Activated T-helper 2 cell treated with anti-CD3 and anti-CD28 coated beads, Interferon-gamma antibody, Interleukin-2, Interleukin-4, amounts not matched to agents 10 μg/mL and 5 μg/mL and 100 μg/mL, durations not matched to agents 14 hours and 24 hours and 36 hours (primary cell): ENCODE measurements at regions not wholly inside any gene's neighbourhood (a gene's known extent, or its start where the extent isn't known, plus 50 kb on each side); places are given as distances from the start of the nearest gene placed in this dataset.

Experiments
- DNase-seq: peaks from one replicate; pipeline ENCODE4 v3.0.0; 2021; ENCODE audit warnings: low spot score
- H3K27ac Mint-ChIP-seq: one replicate; pipeline ENCODE4 v1.8.0; 2021; ENCODE audit warnings: mixed read lengths
- H3K27me3 Mint-ChIP-seq: one replicate; pipeline ENCODE4 v1.8.0; 2021; ENCODE audit warnings: low read depth, mixed read lengths
- H3K36me3 Mint-ChIP-seq: one replicate; pipeline ENCODE4 v1.8.0; 2021; ENCODE audit warnings: low read depth, mixed read lengths
- H3K4me1 Mint-ChIP-seq: one replicate; pipeline ENCODE4 v1.8.0; 2021; ENCODE audit warnings: low read depth, mixed read lengths
- H3K4me3 Mint-ChIP-seq: one replicate; pipeline ENCODE4 v1.8.0; 2021; ENCODE audit warnings: low read depth, mild to moderate bottlenecking, moderate library complexity, mixed read lengths
- H3K9me3 Mint-ChIP-seq: one replicate; pipeline ENCODE4 v1.8.0; 2021; ENCODE audit warnings: mixed read lengths
- intact Hi-C: fragments of 100-400 bp; cut with micrococcal nuclease; formaldehyde crosslinking; loops from one replicate; pipeline ENCODE4 v1.15.1; 2023

DNA sequence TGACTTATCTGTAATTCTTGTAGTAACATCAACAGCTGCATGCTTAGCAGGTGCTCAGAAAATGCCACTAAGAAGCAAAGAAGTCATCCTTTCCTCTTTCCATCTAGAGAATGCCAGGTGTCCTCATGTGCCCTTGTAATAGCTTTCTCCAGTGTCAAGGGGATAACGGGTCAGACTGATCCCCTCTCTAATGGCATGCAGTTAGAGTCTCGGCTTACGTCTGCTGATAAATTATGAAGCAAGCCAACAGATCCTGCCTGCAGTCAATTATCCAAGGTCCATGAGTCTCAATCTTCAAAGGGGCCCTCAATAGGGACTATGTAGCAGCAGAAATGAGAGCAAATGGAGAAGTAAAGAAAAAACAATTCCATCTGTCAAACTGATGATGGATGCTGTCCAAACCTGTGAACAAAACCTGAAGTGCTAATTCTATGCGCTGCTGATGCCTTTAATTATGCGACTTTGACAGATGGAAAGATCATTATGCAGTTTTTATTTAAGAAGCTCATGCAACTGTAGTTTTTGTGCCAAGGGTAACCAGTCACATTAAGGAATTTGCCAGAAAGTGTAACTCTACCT, 162.8 kb upstream of the PEX5L start:
- no peak overlapping the region for H3K4me3 Mint-ChIP-seq
- no peak for DNase-seq
- H3K27ac Mint-ChIP-seq = no peak overlapping the region
- no peaks in the 10 kb centered on the region for H3K36me3 Mint-ChIP-seq
- H3K27me3 Mint-ChIP-seq = no peaks in the 10 kb centered on the region
- no peaks in the 10 kb centered on the region for H3K4me1 Mint-ChIP-seq
- intact Hi-C loops = no loop called here
- H3K9me3 Mint-ChIP-seq = no peaks in the 10 kb centered on the region

DNA sequence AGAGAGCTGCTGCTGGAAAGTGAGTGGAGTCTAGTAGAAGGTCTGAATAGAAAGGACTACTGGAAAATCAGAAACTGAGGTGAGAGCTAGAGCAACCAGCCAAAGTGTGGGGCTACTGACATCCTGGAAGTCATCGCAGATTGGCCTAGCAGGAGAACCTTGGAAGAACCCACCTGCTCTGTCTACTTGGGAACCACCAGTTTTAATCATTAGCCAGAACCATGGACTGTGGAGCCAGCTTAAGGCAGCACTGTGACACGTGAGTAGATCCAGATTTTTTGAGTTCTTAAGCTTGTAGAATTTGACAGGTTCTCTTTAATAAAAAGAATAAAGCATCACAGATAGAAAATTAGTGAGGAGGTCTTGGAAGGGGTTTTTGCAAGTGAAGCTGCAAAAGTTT, 179.1 kb upstream of the PEX5L start:
- no peaks in the 10 kb centered on the region for H3K36me3 Mint-ChIP-seq
- no peak overlapping the region for H3K27ac Mint-ChIP-seq
- H3K4me1 Mint-ChIP-seq = no peaks in the 10 kb centered on the region
- intact Hi-C loops = no loop called here
- peaks cover 5% of the 10 kb centered on the region for H3K9me3 Mint-ChIP-seq
- no peaks in the 10 kb centered on the region for H3K27me3 Mint-ChIP-seq
- H3K4me3 Mint-ChIP-seq = no peak overlapping the region
- no peak for DNase-seq

DNA sequence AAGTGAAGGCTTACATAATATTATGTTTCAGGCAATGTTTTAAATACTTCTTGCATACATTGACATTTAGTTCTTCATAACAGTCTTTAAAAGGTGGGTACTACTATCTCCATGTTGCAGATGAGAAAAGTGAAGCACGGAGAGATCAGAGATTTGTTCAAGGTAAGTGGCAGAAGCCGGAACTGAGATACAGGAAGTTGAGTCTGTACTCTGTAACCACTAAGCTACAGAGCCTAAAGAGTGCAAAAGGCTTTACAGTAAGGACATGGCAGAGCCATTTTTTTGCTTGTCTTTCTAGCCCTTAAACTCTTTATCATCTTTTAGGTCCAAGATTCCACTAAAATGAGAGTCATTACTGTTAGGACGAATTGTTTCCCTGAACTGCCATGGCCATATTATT, 186.5 kb upstream of the PEX5L start:
- Mint-ChIP-seq H3K36me3 (no peaks in the 10 kb centered on the region), H3K4me1 (no peaks in the 10 kb centered on the region), H3K9me3 (peaks cover 10% of the 10 kb centered on the region), H3K27me3 (no peaks in the 10 kb centered on the region), H3K27ac (no peak overlapping the region), H3K4me3 (no peak overlapping the region)
- DNase-seq = no peak
- intact Hi-C loops = no loop called here

DNA sequence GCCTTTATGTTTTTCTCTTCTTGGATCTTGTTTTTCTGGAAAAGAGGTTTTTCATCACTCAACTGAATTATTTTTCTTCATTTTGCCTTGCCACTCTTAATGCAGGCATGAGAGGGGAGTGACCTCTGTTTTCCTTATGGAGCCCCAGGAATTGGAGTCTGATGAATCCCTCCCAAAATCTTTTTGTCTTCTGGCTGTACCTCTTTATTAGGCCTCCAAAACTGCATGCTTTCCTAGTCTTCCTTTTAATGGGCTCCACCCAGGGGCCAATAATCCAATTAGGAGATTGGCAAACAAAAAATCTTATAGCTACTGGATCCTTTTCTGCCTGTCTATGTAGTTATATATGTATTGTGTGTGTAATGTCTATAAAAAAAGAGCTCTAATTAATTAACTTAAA, 192.4 kb upstream of the PEX5L start:
- Mint-ChIP-seq H3K36me3 (no peaks in the 10 kb centered on the region), H3K27ac (no peak overlapping the region), H3K4me3 (no peak overlapping the region), H3K4me1 (no peaks in the 10 kb centered on the region), H3K27me3 (no peaks in the 10 kb centered on the region), H3K9me3 (peaks cover 32% of the 10 kb centered on the region)
- no peak for DNase-seq
- intact Hi-C loops = no loop called here

GRCh38 chr3:180239939-180240338, 203.2 kb upstream of the PEX5L start:
- intact Hi-C loops = no loop called here

DNA sequence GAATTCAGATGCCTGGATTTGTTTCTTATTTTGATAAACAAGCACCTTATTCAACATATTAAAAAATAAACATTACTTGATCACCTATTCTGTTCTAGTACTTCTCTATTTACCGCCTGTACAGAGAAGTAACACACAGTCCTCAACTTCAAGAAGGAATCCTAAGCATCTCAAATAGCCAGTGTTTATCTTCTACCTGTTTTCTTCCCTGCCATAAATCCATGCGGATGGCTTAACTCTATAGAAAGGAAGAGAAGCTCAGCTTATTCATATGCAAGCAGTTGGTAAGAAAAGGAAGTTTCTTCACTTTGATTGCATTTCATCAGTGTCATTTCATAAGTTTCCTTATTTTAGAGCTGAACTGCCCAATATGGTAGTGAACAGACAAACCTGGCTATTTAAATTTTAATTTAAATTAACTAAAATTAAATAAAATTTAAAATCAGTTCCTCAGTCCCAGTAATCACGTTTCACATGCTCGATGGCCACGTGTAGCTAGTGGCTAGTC, 210.0 kb upstream of the PEX5L start:
- DNase-seq = no peak
- intact Hi-C loops = no loop called here
- no peak overlapping the region for H3K27ac Mint-ChIP-seq
- H3K36me3 Mint-ChIP-seq = no peaks in the 10 kb centered on the region
- H3K9me3 Mint-ChIP-seq = peaks cover 5% of the 10 kb centered on the region
- H3K27me3 Mint-ChIP-seq = no peaks in the 10 kb centered on the region
- no peaks in the 10 kb centered on the region for H3K4me1 Mint-ChIP-seq
- no peak overlapping the region for H3K4me3 Mint-ChIP-seq

More at GRCh38 chr3:180239939-180240338, 203.2 kb upstream of the PEX5L start:
- Mint-ChIP-seq H3K27me3 (no peaks in the 10 kb centered on the region), H3K4me3 (no peak overlapping the region), H3K27ac (no peak overlapping the region), H3K4me1 (no peaks in the 10 kb centered on the region), H3K9me3 (peaks cover 8% of the 10 kb centered on the region), H3K36me3 (no peaks in the 10 kb centered on the region)
- no peak for DNase-seq

GRCh38 chr3:180250172-180250571, 213.4 kb upstream of the PEX5L start:
- no peak for DNase-seq
- H3K4me1 Mint-ChIP-seq = no peaks in the 10 kb centered on the region

DNA sequence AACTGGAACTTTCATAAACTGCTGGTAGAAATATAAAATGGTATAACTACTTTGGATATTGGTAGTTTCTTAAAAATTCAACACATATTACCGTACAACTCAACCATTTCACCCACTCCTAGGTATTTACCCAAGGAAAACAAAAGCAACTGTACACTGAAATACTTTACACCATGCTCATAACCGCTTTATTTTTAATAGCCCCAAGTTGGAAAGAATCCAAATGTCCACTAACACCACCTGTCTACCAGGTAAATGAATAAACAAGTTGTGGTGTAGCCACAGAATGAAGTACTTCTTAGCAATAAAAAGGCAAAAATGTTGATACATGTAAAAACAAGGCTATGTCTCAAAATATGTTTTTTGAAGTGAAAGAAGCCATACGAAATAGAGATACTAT, 215.9 kb upstream of the PEX5L start:
- intact Hi-C loops = no loop called here
- no peaks in the 10 kb centered on the region for H3K9me3 Mint-ChIP-seq
- no peaks in the 10 kb centered on the region for H3K4me1 Mint-ChIP-seq
- no peak overlapping the region for H3K4me3 Mint-ChIP-seq
- no peak for DNase-seq
- no peak overlapping the region for H3K27ac Mint-ChIP-seq
- no peaks in the 10 kb centered on the region for H3K36me3 Mint-ChIP-seq
- H3K27me3 Mint-ChIP-seq = no peaks in the 10 kb centered on the region

More at GRCh38 chr3:180250172-180250571, 213.4 kb upstream of the PEX5L start:
- Mint-ChIP-seq H3K9me3 (peaks cover 2% of the 10 kb centered on the region), H3K27me3 (no peaks in the 10 kb centered on the region), H3K4me3 (no peak overlapping the region), H3K36me3 (no peaks in the 10 kb centered on the region), H3K27ac (no peak overlapping the region)
- intact Hi-C loops = no loop called here

DNA sequence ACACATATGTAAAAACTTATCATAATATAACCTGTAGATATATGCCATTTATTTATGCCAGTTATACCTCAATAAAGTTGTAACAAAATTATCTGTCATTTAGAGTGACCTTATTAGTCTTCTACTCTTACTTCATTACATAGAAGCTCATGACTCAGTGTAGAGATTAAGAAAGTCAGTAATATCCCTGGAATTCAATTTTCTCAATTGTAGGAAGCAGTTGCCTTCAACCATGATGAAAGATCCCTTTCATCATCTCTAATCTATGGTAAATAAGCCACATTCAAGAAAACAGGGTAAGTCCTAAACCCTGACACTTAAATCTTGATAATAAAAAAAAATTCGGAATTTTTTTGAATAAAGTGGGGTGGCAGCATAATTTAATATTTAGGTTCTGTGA, 216.5 kb upstream of the PEX5L start:
- Mint-ChIP-seq H3K27me3 (no peaks in the 10 kb centered on the region), H3K9me3 (no peaks in the 10 kb centered on the region), H3K27ac (no peak overlapping the region), H3K36me3 (no peaks in the 10 kb centered on the region), H3K4me3 (no peak overlapping the region), H3K4me1 (no peaks in the 10 kb centered on the region)
- intact Hi-C loops = no loop called here
- DNase-seq = no peak

GRCh38 chr3:180264479-180264878, 227.7 kb upstream of the PEX5L start:
- Mint-ChIP-seq H3K27ac (no peak overlapping the region), H3K4me1 (peaks cover 18% of the 10 kb centered on the region), H3K36me3 (no peaks in the 10 kb centered on the region), H3K27me3 (no peaks in the 10 kb centered on the region), H3K4me3 (no peak overlapping the region), H3K9me3 (peaks cover 25% of the 10 kb centered on the region)
- no peak for DNase-seq
- intact Hi-C loops = loop anchor here (10.0 kb wide), 1 partner anchor 310 kb away; no protein-coding TSS in a partner anchor

- Mint-ChIP-seq H3K36me3 (no peaks in the 10 kb centered on the region), H3K4me3 (no peak overlapping the region), H3K27me3 (no peaks in the 10 kb centered on the region), H3K9me3 (peaks cover 16% of the 10 kb centered on the region), H3K4me1 (peaks cover 18% of the 10 kb centered on the region), H3K27ac (no peak overlapping the region)
- intact Hi-C loops = loop anchor here (10.0 kb wide), 1 partner anchor 311 kb away; no protein-coding TSS in a partner anchor
- DNase-seq = no peak
Measured at GRCh38 chr3:180265551-180265950, 228.8 kb upstream of the PEX5L start.

DNA sequence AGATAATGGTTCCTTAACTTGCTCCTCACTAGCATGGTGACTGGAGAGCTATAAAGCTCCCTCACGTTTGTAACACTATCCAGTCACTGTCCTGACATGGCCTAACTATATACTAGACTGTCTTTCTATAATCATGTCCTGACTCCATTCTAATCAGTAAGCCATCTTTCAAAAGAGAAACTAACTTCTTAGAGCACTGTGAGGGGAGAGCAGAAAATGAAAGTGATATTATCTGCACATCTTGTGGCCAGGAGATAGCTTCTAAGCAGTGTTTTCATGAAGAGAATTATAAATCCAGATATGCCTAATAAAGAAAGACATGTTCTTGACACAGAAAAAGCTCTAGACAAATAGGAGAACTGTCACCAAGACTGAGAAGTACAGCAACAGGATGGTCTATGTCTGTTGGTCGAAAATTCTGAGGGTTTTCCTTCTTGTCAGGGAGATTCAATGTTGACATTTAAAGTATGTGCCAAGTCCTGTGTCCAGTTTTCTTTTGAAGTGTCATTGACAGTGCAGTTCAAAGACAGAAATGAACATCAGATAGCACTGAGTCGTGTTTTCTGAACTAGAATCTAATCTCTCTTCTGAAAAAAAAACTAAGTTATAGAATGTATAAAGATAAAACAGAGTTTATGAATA, 230.6 kb upstream of the PEX5L start:
- H3K9me3 Mint-ChIP-seq = peaks cover 5% of the 10 kb centered on the region
- H3K4me3 Mint-ChIP-seq = no peak overlapping the region
- intact Hi-C loops = loop anchor here (10.0 kb wide), 1 partner anchor 313 kb away; no protein-coding TSS in a partner anchor
- H3K36me3 Mint-ChIP-seq = no peaks in the 10 kb centered on the region
- H3K27me3 Mint-ChIP-seq = no peaks in the 10 kb centered on the region
- no peak for DNase-seq
- peaks cover 18% of the 10 kb centered on the region for H3K4me1 Mint-ChIP-seq
- H3K27ac Mint-ChIP-seq = no peak overlapping the region

- no peak overlapping the region for H3K27ac Mint-ChIP-seq
- no peaks in the 10 kb centered on the region for H3K36me3 Mint-ChIP-seq
- peaks cover 2% of the 10 kb centered on the region for H3K4me1 Mint-ChIP-seq
- intact Hi-C loops = no loop called here
- no peak overlapping the region for H3K4me3 Mint-ChIP-seq
- H3K9me3 Mint-ChIP-seq = peaks cover 10% of the 10 kb centered on the region
- no peaks in the 10 kb centered on the region for H3K27me3 Mint-ChIP-seq
- DNase-seq = no peak
Measured at GRCh38 chr3:180274536-180274935, 237.8 kb upstream of the PEX5L start.
